Smooth muscle cell (in vitro differentiated cells): ENCODE measurements at regions not wholly inside any gene's neighbourhood (a gene's known extent, or its start where the extent isn't known, plus 50 kb on each side); places are given as distances from the start of the nearest gene placed in this dataset.

Source experiments
- DNase-seq: peaks from one replicate; lab custom pipeline; 2025; ENCODE audit not compliant: unreplicated experiment; lab: John Stamatoyannopoulos, UW
- H2AFZ ChIP-seq: fragments of 200-600 bp; sonication (generic); 2 replicates; pipeline ENCODE4 v1.6.0; 2016; ENCODE audit warnings: antibody characterized with exemption, low read depth, mild to moderate bottlenecking
- H3F3A ChIP-seq: fragments of 200-600 bp; sonication (generic); 2 replicates; pipeline ENCODE4 v1.6.0; 2017; ENCODE audit warnings: antibody characterized with exemption, low read depth
- H3K27ac ChIP-seq: fragments of 200-600 bp; sonication (generic); 2 replicates; pipeline ENCODE4 v1.5.1; 2016; ENCODE audit warnings: low read depth, mild to moderate bottlenecking
- H3K27me3 ChIP-seq: fragments of 200-600 bp; sonication (generic); 2 replicates; pipeline ENCODE4 v1.6.1; 2016; ENCODE audit warnings: low read depth, mild to moderate bottlenecking
- H3K36me3 ChIP-seq: fragments of 200-600 bp; sonication (generic); 2 replicates; pipeline ENCODE4 v1.5.1; 2016; ENCODE audit warnings: low read depth
- H3K4me1 ChIP-seq: fragments of 200-600 bp; sonication (generic); 2 replicates; pipeline ENCODE4 v1.5.1; 2016; ENCODE audit warnings: low read depth
- H3K4me2 ChIP-seq: fragments of 200-600 bp; sonication (generic); 2 replicates; pipeline ENCODE4 v1.6.0; 2016; ENCODE audit warnings: mild to moderate bottlenecking
- H3K4me3 ChIP-seq: fragments of 200-600 bp; sonication (generic); 2 replicates; pipeline ENCODE4 v1.5.1; 2016; ENCODE audit warnings: mild to moderate bottlenecking
- H3K79me2 ChIP-seq: fragments of 200-600 bp; sonication (generic); 2 replicates; pipeline ENCODE4 v1.6.0; 2016; ENCODE audit warnings: low read depth, mild to moderate bottlenecking
- H3K9ac ChIP-seq: fragments of 200-600 bp; sonication (generic); 2 replicates; pipeline ENCODE4 v1.6.0; 2016; ENCODE audit warnings: low read depth
- H3K9me3 ChIP-seq: fragments of 200-600 bp; sonication (generic); replicated peaks from 2 replicates; pipeline ENCODE4 v1.5.1; 2016; ENCODE audit warnings: low read depth
- H4K20me1 ChIP-seq: fragments of 200-600 bp; sonication (generic); 2 replicates; pipeline ENCODE4 v1.6.0; 2016; ENCODE audit warnings: low read depth
- CTCF ChIP-seq: fragments of 200-600 bp; sonication (generic); IDR thresholded peaks from 2 replicates; pipeline ENCODE4 v1.5.1; 2017; ENCODE audit warnings: borderline replicate concordance, mild to moderate bottlenecking, antibody characterized with exemption; ENCODE audit not compliant: insufficient read depth, poor library complexity, severe bottlenecking
- WGBS: methylation state at CpG from one replicate; pipeline ENCODE4 v1.1.7; 2016; ENCODE audit warnings: low lambda C conversion rate; 5-methylcytosine and 5-hydroxymethylcytosine counted together

GRCh38 chr1:209405183-209405814, 178.2 kb upstream of the CAMK1G start:
- H3K4me3 ChIP-seq = no peak overlapping the region
- no peak overlapping the region for H3K9ac ChIP-seq
- WGBS = 8% methylated on average over 5 of the region's 5 CpGs
- DNase-seq = no peak
- peaks cover 14% of the 10 kb centered on the region for H3K4me1 ChIP-seq
- no peaks in the 10 kb centered on the region for H3K9me3 ChIP-seq
- no peaks in the 10 kb centered on the region for H3K27me3 ChIP-seq
- H2AFZ ChIP-seq = peak overlapping the region; percentile 33
- no peak for TF ChIP-seq CTCF
- H3K79me2 ChIP-seq = no peaks in the 10 kb centered on the region
- H3K4me2 ChIP-seq = peak overlapping the region; percentile 73
- peak overlapping the region; percentile 69 for H3K27ac ChIP-seq
- peaks cover 3% of the 10 kb centered on the region for H3F3A ChIP-seq
- no peaks in the 10 kb centered on the region for H4K20me1 ChIP-seq
- H3K36me3 ChIP-seq = no peaks in the 10 kb centered on the region

GRCh38 chr1:209406168-209406567, 177.3 kb upstream of the CAMK1G start:
- H4K20me1 ChIP-seq = no peaks in the 10 kb centered on the region
- 44% methylated on average over 3 of the region's 3 CpGs for WGBS
- no peak overlapping the region for H3K4me3 ChIP-seq
- peak overlapping the region; percentile 73 for H3K4me2 ChIP-seq
- no peaks in the 10 kb centered on the region for H3K36me3 ChIP-seq
- no peak overlapping the region for H3K9ac ChIP-seq
- H2AFZ ChIP-seq = no peak overlapping the region
- H3F3A ChIP-seq = peaks cover 9% of the 10 kb centered on the region
- H3K9me3 ChIP-seq = no peaks in the 10 kb centered on the region
- no peaks in the 10 kb centered on the region for H3K79me2 ChIP-seq
- H3K27ac ChIP-seq = peak overlapping the region; percentile 69
- no peak for DNase-seq
- peaks cover 15% of the 10 kb centered on the region for H3K4me1 ChIP-seq
- H3K27me3 ChIP-seq = no peaks in the 10 kb centered on the region
- TF ChIP-seq CTCF = no peak

GRCh38 chr1:209406595-209406994, 176.9 kb upstream of the CAMK1G start:
- DNase-seq = no peak
- Histone ChIP-seq H3K9ac (no peak overlapping the region), H3F3A (peaks cover 9% of the 10 kb centered on the region), H3K4me2 (peak overlapping the region; percentile 73), H3K36me3 (no peaks in the 10 kb centered on the region), H2AFZ (no peak overlapping the region), H3K4me3 (no peak overlapping the region), H3K27ac (peak overlapping the region; percentile 69), H3K4me1 (peaks cover 19% of the 10 kb centered on the region), H4K20me1 (no peaks in the 10 kb centered on the region), H3K9me3 (no peaks in the 10 kb centered on the region), H3K79me2 (no peaks in the 10 kb centered on the region), H3K27me3 (no peaks in the 10 kb centered on the region)
- WGBS = 89% methylated on average over 2 of the region's 2 CpGs
- TF ChIP-seq CTCF = no peak

GRCh38 chr1:209409780-209410179, 173.7 kb upstream of the CAMK1G start:
- Histone ChIP-seq H4K20me1 (no peaks in the 10 kb centered on the region), H3K36me3 (no peaks in the 10 kb centered on the region), H3F3A (peaks cover 9% of the 10 kb centered on the region), H3K4me3 (no peak overlapping the region), H3K4me2 (peak overlapping the region; percentile 26), H3K27ac (peak overlapping the region; percentile 75), H3K9me3 (no peaks in the 10 kb centered on the region), H3K79me2 (no peaks in the 10 kb centered on the region), H3K9ac (no peak overlapping the region), H3K27me3 (no peaks in the 10 kb centered on the region), H3K4me1 (peaks cover 22% of the 10 kb centered on the region), H2AFZ (no peak overlapping the region)
- 55% methylated on average over 2 of the region's 2 CpGs for WGBS
- TF ChIP-seq CTCF = no peak
- DNase-seq = no peak
